Skeletal muscle satellite cell (primary cell): ENCODE measurements at regions not wholly inside any gene's neighbourhood (a gene's known extent, or its start where the extent isn't known, plus 50 kb on each side); places are given as distances from the start of the nearest gene placed in this dataset.

Experiments
- H3K27me3 ChIP-seq: 2 replicates; pipeline ENCODE4 v1.7.0; 2013; ENCODE audit warnings: low read length; ENCODE audit not compliant: control insufficient read depth, insufficient read depth
- H3K36me3 ChIP-seq: 2 replicates; pipeline ENCODE4 v1.7.0; 2013; ENCODE audit warnings: mild to moderate bottlenecking, control low read depth, low read length; ENCODE audit not compliant: insufficient read depth
- H3K4me1 ChIP-seq: 2 replicates; pipeline ENCODE4 v1.7.0; 2013; ENCODE audit warnings: low read length; ENCODE audit not compliant: control insufficient read depth, insufficient read depth
- H3K4me2 ChIP-seq: 2 replicates; pipeline ENCODE4 v1.7.0; 2013; ENCODE audit warnings: mild to moderate bottlenecking, low read length
- H3K4me3 ChIP-seq: 2 replicates; pipeline ENCODE4 v1.7.0; 2013; ENCODE audit warnings: low read length
- H3K9ac ChIP-seq: 2 replicates; pipeline ENCODE4 v1.7.0; 2013; ENCODE audit warnings: mild to moderate bottlenecking, low read depth, low read length, moderate library complexity
- H3K9me3 ChIP-seq: replicated peaks from 2 replicates; pipeline ENCODE4 v1.7.0; 2013; ENCODE audit warnings: mild to moderate bottlenecking, control low read depth, low read length

DNA sequence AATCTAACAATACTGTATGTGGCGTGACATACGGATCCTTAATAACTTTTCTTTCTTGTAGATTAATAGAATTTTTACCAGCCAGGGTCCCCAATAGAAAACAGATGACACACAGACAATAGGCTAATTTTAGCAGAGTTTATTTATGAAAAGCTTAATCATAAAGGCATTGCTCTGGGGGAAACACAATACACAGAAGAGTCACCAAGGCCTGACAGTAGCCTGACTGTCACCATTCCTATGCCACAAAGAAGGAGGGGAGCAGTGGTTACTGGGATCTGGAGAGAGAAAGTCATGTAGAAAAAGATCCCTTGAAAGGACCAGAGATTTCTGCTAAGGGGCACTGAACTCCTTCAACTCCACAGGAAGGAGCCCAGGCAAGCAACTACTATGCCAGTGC is 139.5 kb downstream of the METTL4 start:
- H3K27me3 ChIP-seq = peaks cover 5% of the 10 kb centered on the region
- no peaks in the 10 kb centered on the region for H3K36me3 ChIP-seq
- no peak overlapping the region for H3K4me2 ChIP-seq
- H3K4me1 ChIP-seq = no peaks in the 10 kb centered on the region
- H3K4me3 ChIP-seq = no peak overlapping the region
- H3K9ac ChIP-seq = no peak overlapping the region
- H3K9me3 ChIP-seq = no peaks in the 10 kb centered on the region

- no peaks in the 10 kb centered on the region for H3K9me3 ChIP-seq
- no peak overlapping the region for H3K4me3 ChIP-seq
- no peak overlapping the region for H3K4me2 ChIP-seq
Observed at GRCh38 chr18:2433366-2433765, 137.9 kb downstream of the METTL4 start.

DNA sequence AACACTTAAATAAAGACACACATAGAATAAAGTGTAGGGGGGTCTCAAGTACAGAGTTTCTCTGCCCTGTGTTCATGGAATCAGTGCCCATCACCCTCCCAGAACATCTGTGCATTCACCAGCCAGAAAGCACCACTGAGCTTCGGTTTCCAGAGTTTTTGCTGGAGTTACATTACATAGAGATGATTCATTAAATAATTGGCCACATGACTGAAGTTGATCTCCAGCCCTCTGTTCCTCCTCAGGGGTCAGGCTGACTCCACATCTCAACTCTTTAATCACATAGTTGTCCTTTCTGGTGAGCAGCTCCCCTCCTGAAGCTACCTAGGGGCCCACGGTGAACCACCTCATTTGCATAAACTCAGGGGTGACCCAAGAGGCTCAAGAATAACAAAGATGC is 129.8 kb downstream of the METTL4 start:
- no peak overlapping the region for H3K4me2 ChIP-seq
- no peaks in the 10 kb centered on the region for H3K4me1 ChIP-seq
- H3K4me3 ChIP-seq = no peak overlapping the region
- no peaks in the 10 kb centered on the region for H3K36me3 ChIP-seq
- no peaks in the 10 kb centered on the region for H3K9me3 ChIP-seq
- H3K27me3 ChIP-seq = no peaks in the 10 kb centered on the region
- H3K9ac ChIP-seq = no peak overlapping the region

More at GRCh38 chr18:2433366-2433765, 137.9 kb downstream of the METTL4 start:
- peaks cover 5% of the 10 kb centered on the region for H3K27me3 ChIP-seq
- no peak overlapping the region for H3K9ac ChIP-seq
- no peaks in the 10 kb centered on the region for H3K4me1 ChIP-seq
- no peaks in the 10 kb centered on the region for H3K36me3 ChIP-seq

- H3K36me3 ChIP-seq = no peaks in the 10 kb centered on the region
- H3K9ac ChIP-seq = no peak overlapping the region
- H3K4me1 ChIP-seq = no peaks in the 10 kb centered on the region
- H3K9me3 ChIP-seq = no peaks in the 10 kb centered on the region
- no peaks in the 10 kb centered on the region for H3K27me3 ChIP-seq
- no peak overlapping the region for H3K4me2 ChIP-seq
- no peak overlapping the region for H3K4me3 ChIP-seq
Observed at GRCh38 chr18:2442006-2442405, 129.3 kb downstream of the METTL4 start.

DNA sequence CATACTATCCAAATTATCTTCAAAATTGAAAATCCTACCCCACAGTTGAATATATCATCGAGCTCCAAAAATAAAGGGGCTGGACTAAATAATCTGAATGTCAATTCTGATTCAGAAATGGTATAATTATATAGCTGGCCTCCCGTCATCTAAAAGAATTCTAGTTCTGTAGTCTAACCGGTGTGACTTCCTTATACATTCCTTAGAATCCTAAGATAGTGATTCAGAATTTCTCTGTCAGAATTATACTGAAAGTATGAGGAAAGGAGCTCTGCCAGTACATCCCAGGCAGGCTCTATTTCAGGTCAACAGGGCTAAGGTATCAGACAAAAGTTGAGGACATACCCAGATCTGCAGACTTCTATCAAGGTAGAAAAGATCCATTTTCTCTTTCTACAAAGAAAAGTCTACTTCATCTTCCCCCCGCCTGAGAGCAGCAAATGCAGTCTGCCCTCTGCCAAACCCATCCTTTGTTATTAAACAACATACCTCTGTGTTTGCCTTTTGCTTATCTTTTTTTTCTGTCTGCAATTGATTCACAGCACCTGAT is 128.5 kb downstream of the METTL4 start:
- no peaks in the 10 kb centered on the region for H3K36me3 ChIP-seq
- H3K9ac ChIP-seq = no peak overlapping the region
- no peak overlapping the region for H3K4me3 ChIP-seq
- no peaks in the 10 kb centered on the region for H3K27me3 ChIP-seq
- no peak overlapping the region for H3K4me2 ChIP-seq
- H3K9me3 ChIP-seq = no peaks in the 10 kb centered on the region
- no peaks in the 10 kb centered on the region for H3K4me1 ChIP-seq

- no peaks in the 10 kb centered on the region for H3K27me3 ChIP-seq
- no peaks in the 10 kb centered on the region for H3K4me1 ChIP-seq
- no peaks in the 10 kb centered on the region for H3K36me3 ChIP-seq
Observed at GRCh38 chr18:2444201-2444875, 127.0 kb downstream of the METTL4 start.

DNA sequence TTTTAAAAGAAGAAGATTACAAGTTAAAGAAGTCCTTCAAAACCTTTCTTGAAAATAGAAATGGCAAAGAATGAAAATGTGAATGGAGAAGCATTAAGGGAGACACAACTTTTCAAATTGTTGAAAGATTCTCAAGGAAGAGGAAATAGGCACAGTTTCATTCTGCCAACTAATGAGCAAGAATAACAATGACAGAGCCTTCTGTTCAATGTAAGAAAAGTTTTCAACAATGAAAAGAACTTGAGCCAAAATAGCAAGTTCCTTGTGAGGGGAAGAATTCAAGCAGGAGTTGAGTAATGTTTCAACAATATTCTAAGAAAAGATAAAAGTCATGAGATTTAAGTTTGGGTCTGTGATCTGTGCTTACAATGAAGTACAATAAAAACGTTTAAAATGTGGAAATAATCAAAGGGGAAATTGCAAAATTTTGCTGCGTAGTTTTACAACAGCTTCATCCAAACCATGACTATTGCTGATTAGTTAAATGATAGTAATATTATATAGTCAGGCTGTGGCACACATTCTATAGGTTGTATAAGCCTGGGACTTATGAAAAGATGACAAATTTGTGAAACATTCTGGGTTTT is 122.6 kb downstream of the METTL4 start:
- H3K9ac ChIP-seq = no peak overlapping the region
- no peak overlapping the region for H3K4me2 ChIP-seq
- H3K36me3 ChIP-seq = no peaks in the 10 kb centered on the region
- no peak overlapping the region for H3K4me3 ChIP-seq
- no peaks in the 10 kb centered on the region for H3K4me1 ChIP-seq
- no peaks in the 10 kb centered on the region for H3K9me3 ChIP-seq
- H3K27me3 ChIP-seq = no peaks in the 10 kb centered on the region

More at GRCh38 chr18:2444201-2444875, 127.0 kb downstream of the METTL4 start:
- H3K4me3 ChIP-seq = no peak overlapping the region
- H3K9me3 ChIP-seq = no peaks in the 10 kb centered on the region
- no peak overlapping the region for H3K4me2 ChIP-seq
- no peak overlapping the region for H3K9ac ChIP-seq

- Histone ChIP-seq H3K9ac (no peak overlapping the region), H3K4me2 (no peak overlapping the region), H3K27me3 (no peaks in the 10 kb centered on the region), H3K4me1 (no peaks in the 10 kb centered on the region), H3K36me3 (no peaks in the 10 kb centered on the region), H3K9me3 (no peaks in the 10 kb centered on the region), H3K4me3 (no peak overlapping the region)
Observed at GRCh38 chr18:2451556-2451955, 119.7 kb downstream of the METTL4 start.

GRCh38 chr18:2459886-2460285 is 111.4 kb downstream of the METTL4 start:
- Histone ChIP-seq H3K4me1 (no peaks in the 10 kb centered on the region), H3K27me3 (no peaks in the 10 kb centered on the region), H3K36me3 (no peaks in the 10 kb centered on the region), H3K4me3 (no peak overlapping the region), H3K4me2 (no peak overlapping the region), H3K9me3 (no peaks in the 10 kb centered on the region), H3K9ac (no peak overlapping the region)

DNA sequence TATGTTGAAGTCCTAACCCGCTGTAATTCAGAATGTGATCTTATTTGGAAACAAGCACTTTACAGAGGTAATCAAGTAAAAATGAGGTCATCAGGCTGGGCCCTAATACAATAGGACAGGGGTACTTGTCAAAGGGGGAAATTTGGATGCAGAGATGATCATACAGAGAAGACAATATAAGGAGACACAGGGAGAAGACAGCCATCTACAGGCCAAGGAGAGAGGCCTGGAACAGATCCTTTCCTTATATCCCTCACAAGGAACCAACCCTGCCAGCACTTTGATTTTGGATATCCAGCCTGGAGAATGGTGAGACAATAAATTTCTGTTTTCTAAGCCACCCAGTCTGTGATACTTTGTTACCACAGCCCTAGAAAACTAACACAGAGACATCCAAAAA is 104.3 kb downstream of the METTL4 start:
- Histone ChIP-seq H3K27me3 (no peaks in the 10 kb centered on the region), H3K36me3 (no peaks in the 10 kb centered on the region), H3K4me2 (no peak overlapping the region), H3K4me3 (no peak overlapping the region), H3K9ac (no peak overlapping the region), H3K4me1 (no peaks in the 10 kb centered on the region), H3K9me3 (no peaks in the 10 kb centered on the region)

GRCh38 chr18:2468051-2468450 is 103.3 kb downstream of the METTL4 start:
- Histone ChIP-seq H3K27me3 (peaks cover 4% of the 10 kb centered on the region), H3K4me2 (no peak overlapping the region), H3K9me3 (no peaks in the 10 kb centered on the region), H3K4me3 (no peak overlapping the region), H3K4me1 (no peaks in the 10 kb centered on the region), H3K9ac (no peak overlapping the region), H3K36me3 (no peaks in the 10 kb centered on the region)

GRCh38 chr18:2471523-2471922 is 99.8 kb downstream of the METTL4 start:
- Histone ChIP-seq H3K9ac (no peak overlapping the region), H3K4me1 (no peaks in the 10 kb centered on the region), H3K9me3 (no peaks in the 10 kb centered on the region), H3K4me3 (no peak overlapping the region), H3K4me2 (no peak overlapping the region), H3K36me3 (no peaks in the 10 kb centered on the region), H3K27me3 (peaks cover 13% of the 10 kb centered on the region)
